Activated CD4-positive, CD25-positive, alpha-beta regulatory T cell (primary cell): ENCODE measurements at regions not wholly inside any gene's neighbourhood (a gene's known extent, or its start where the extent isn't known, plus 50 kb on each side); places are given as distances from the start of the nearest gene placed in this dataset.

Experiments
- DNase-seq, 4 experiments: peaks; one replicate each; lab custom pipeline; 2025; lab: John Stamatoyannopoulos, UW

- no peak for DNase-seq
These were observed 151.6 kb upstream of the SLC30A5 start for GRCh38 chr5:68942169-68942568.

- DNase-seq: no peak
These were observed 147.1 kb upstream of the SLC30A5 start for GRCh38 chr5:68946728-68947127.

GRCh38 chr5:68947986-68948385 is 145.8 kb upstream of the SLC30A5 start:
- no peak for DNase-seq

DNA sequence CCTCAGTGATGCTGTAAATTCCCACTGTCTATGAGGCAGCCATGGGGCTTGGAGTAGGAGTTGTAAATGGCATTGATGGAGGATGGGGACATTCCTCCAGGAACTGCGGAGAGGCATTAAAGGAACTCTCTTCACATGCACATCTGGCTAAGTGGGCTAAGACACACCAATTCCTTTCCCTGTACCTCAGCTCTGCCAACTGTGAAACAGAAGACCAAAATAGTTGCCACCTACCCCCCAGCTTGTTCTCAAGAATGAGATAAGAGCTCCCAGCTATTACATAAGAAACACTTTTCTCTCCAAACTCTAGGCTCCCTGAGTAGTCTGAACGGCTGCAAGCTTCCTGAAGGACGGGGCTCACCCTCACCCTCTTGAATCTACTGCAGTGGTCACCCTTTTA is 144.6 kb upstream of the SLC30A5 start:
- no peak for DNase-seq

DNA sequence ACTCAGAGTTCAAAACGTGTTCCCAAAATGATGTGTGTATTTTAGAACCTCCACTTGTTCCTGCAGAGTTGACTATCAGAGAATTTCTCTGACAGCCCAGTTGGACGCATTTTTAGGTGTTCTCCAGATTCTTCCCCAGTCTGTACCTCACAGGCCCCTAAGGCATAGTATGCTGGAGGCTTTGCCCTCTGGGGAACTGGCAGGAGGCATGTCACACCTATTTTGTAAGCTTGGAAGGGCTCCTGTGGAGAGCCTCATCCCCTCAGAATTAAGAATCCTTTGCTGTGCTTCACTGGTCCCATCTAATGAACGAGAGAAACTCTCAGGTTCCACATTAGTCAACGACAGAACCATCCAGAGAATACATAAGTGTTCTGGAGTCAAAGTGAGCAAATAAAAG is 144.1 kb upstream of the SLC30A5 start:
- DNase-seq: no peak

DNA sequence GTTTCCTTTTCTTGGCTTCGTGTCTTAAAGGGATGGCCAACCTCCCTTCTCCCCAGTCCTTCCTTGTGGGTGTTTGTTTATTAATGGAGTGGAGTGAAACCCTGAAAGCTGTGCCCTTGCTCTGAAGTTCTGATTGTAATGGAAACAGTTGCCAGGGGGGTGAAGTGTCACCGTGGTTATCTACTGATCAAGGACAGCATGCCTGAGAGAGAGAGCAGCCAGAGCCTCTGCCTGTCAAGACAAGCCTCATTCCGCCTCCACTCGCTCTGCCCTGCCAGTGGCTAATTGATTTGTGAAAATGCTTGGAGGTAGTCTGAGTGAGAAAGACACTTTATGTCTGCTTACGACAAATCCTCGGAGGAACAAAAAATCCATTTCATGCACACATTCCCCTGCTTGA is 143.7 kb upstream of the SLC30A5 start:
- no peak for DNase-seq

- no peak for DNase-seq
These were observed 142.9 kb upstream of the SLC30A5 start for GRCh38 chr5:68950930-68951329.

DNA sequence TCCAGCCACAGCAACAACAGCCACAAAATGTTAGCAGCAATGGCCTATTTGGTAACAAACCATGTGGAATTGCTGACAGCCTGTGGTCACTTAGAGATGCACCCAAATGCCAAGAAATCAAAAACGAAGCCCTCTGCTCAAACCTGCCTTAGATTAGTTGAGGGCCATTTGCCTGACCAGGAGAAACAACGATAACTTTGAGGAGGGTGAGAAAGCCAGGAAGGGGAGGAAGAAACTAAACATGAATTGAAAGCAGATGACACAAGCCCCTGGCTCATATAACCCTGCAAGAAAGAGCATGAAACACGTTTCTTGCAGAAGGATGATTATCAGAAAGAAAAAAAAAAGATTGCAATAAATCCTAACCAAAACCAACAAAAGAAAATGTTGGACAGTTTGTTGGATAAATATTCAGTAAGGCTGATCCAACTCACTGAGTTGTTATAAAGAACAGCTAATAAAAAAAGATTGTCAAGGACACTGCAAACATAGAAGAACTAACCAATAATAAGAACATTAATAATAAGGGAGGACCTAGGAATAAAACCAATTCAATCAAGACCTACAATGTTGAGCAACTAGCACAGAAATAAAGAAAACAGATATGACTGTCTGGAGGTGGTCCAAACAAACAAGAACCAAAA is 140.5 kb upstream of the SLC30A5 start:
- DNase-seq: no peak

DNA sequence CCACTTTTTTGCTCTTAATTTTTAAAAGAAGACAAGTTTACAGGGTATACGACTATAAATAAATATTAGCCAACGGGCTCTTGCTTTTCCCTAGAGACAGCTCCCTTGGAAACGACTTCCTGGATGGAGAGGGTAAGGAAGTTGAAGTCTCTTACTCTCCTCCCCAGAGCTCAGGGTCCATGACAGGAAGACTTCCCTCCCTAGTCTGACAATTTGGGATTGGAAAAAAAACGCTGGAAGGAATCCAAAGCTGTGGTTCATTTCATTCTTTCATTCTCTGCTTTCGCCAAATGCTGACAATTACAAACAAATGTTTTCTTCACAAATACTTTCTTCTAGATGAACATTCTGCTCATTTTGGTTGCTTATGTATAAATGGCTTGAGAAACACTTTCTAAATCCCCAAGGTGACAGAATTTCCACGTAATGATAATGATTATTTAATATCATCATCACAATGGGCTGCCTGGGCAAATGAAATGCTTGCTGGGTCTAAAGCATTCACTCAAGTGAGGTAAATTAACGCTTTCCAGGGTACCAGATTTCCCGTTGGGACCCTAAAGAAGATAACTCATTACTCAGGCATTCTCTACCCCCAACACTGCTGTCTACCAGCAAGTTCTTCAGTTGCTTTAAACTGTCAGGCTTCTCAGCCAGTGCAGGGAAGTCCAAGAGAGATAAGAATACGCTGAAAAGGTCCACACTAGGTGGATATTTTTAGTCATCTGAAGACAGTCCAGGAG is 139.8 kb upstream of the SLC30A5 start:
- no peak for DNase-seq

GRCh38 chr5:68954618-68954910 is 139.2 kb upstream of the SLC30A5 start:
- DNase-seq: no peak

DNA sequence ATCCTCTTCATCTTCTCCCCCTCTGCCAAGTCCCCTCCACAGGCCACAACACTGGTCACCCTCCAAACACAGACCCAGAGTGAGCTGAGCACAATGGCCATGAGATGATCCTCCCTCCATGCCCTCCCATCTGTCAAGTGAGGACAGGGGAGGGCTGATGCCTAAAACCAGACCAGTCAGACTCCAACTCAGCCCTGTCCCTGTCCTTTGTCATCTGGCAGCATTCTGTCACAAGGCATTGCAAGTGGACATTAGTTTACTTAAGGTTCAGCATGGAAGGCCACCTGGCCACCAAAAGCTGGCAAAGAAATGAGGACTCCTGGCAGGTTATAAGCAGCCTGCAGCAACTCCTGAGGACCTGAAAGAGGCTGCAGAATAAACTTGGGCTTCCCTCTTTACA is 136.2 kb upstream of the SLC30A5 start:
- DNase-seq: no peak

- DNase-seq: no peak
These were observed 135.4 kb upstream of the SLC30A5 start for GRCh38 chr5:68958428-68958827.

GRCh38 chr5:68960456-68960855 is 133.4 kb upstream of the SLC30A5 start:
- DNase-seq: no peak

DNA sequence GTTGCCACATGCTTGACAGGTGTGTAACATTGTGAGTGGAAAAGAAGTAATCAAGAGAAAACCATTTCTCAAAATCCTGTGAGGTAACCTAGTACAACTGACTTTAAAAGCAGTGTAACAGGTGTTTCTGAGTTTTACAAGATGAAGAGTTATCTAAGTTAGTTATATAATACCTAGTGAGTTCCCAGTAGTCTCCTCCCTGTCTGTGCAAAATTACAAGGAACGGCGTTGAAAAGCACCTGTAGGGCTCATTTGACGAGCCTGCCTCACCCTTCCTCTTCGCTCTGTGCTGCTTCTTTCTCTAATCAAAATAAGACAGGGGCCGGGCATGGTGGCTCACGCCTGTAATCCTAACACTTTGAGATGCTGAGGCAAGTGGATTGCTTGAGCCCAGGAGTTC is 132.9 kb upstream of the SLC30A5 start:
- DNase-seq: no peak

- no peak for DNase-seq
These were observed 132.1 kb upstream of the SLC30A5 start for GRCh38 chr5:68961762-68962161.

- peak in 1 of 4 experiments; percentile 1 for DNase-seq
These were observed 130.9 kb upstream of the SLC30A5 start for GRCh38 chr5:68962757-68963484.

DNA sequence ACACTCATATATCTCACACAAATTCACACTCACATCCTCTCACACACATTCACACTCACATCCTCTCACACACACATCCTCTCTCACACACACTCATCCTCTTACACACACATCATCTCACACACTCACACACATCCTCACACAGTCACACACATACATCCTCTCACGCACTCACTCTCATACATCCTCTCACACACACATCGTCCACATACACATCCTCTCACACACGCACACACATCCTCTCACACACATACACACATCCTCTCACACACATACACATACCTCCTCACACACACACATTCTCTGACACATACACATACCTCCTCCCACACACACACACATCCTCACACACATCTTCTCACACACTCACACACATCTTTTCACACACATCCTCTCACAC is 129.1 kb upstream of the SLC30A5 start:
- no peak for DNase-seq

GRCh38 chr5:68965926-68966325 is 127.9 kb upstream of the SLC30A5 start:
- DNase-seq: no peak

GRCh38 chr5:68966596-68966995 is 127.2 kb upstream of the SLC30A5 start:
- DNase-seq: no peak

DNA sequence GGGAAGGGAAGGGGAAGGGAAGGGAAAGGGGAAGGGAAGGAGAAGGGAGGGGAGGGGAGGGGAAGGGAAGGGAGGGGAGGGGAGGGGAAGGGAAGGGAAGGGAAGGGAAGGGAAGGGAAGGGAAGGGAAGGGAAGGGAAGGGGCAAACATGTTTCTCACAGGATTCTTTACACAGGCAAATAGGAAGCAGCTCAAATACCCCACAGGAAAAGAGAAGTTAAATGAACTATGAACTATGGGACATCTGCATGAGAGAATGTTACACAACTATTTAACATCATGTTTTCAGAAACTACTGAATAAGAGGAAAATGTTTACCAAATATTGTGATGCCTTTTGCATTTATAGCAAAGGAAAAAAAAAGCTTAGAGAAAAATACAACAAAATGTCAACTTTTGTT is 125.4 kb upstream of the SLC30A5 start:
- no peak for DNase-seq

DNA sequence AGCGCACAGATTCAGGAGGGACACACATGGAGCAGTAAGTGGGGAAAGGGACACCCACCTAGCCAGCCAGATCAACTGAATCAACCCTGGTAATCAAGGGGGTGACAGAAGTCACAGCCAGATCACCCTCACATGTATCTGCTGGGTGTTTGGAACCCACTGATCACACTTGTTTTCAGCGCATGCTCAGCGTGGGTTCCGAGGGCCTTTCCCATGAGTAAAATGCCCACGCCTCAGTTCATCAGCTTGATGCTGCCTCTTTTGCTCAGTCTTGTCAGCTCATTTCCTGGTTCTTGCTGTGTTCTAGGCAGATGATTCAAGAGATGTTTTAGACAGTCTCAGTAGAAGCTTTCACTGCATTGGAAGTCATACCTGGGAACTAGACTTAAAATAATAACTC is 123.2 kb upstream of the SLC30A5 start:
- no peak for DNase-seq

- no peak for DNase-seq
These were observed 120.1 kb upstream of the SLC30A5 start for GRCh38 chr5:68973696-68974095.

- no peak for DNase-seq
These were observed 110.8 kb upstream of the SLC30A5 start for GRCh38 chr5:68983043-68983442.
